Omental fat pad (tissue), 3 donors: ENCODE measurements at regions not wholly inside any gene's neighbourhood (a gene's known extent, or its start where the extent isn't known, plus 50 kb on each side); places are given as distances from the start of the nearest gene placed in this dataset.
"Not testable (repeated sequence)": the region's sequence is repeated elsewhere in the genome, so short reads cannot be mapped to it uniquely, and the experiment has no call there.

ENCODE experiments used
- ATAC-seq: fragments of 150-250 bp; one replicate; pipeline ENCODE4 v1.9.1; 2016; ENCODE audit warnings: mild to moderate bottlenecking, moderate library complexity; ENCODE audit not compliant: low FRiP score
- DNase-seq: peaks from one replicate; pipeline ENCODE4 v3.0.0-alpha.2; 2019; ENCODE audit warnings: low spot score
- TF ChIP-seq, protein P1 (sequence below), 3 donors: fragments of 450-650 bp; IDR thresholded peaks; one replicate each; pipeline ENCODE4 v1.5.1; 2016 to 2017; ENCODE audit warnings: antibody characterized with exemption in 3 of 3, mild to moderate bottlenecking in 3 of 3, moderate library complexity in 2 of 3

DNA sequence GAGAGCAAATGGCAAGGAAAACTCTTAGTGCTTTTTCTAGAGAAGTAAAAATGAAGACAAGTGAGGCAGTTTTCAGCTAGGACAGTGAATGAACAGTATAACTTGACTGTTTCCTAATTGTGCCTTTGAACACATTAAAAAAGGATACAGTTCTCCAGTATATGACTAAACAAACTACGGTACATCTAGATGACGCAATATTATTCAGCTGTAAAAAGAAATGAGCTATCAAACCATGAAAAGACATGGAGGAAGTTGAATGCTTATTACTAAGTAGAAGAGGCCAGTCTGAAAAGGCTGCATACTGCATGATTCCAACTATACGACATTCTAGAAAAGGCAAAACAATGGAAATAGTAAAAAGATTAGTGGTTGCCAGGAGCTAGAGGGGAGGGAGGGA, 206.3 kb downstream of the SIPA1L2 start:
- no peak for ATAC-seq
- no peak for DNase-seq
- TF ChIP-seq, protein P1, sequence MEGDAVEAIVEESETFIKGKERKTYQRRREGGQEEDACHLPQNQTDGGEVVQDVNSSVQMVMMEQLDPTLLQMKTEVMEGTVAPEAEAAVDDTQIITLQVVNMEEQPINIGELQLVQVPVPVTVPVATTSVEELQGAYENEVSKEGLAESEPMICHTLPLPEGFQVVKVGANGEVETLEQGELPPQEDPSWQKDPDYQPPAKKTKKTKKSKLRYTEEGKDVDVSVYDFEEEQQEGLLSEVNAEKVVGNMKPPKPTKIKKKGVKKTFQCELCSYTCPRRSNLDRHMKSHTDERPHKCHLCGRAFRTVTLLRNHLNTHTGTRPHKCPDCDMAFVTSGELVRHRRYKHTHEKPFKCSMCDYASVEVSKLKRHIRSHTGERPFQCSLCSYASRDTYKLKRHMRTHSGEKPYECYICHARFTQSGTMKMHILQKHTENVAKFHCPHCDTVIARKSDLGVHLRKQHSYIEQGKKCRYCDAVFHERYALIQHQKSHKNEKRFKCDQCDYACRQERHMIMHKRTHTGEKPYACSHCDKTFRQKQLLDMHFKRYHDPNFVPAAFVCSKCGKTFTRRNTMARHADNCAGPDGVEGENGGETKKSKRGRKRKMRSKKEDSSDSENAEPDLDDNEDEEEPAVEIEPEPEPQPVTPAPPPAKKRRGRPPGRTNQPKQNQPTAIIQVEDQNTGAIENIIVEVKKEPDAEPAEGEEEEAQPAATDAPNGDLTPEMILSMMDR (IDR thresholded peaks at IDR 0.05), result no peak

DNA sequence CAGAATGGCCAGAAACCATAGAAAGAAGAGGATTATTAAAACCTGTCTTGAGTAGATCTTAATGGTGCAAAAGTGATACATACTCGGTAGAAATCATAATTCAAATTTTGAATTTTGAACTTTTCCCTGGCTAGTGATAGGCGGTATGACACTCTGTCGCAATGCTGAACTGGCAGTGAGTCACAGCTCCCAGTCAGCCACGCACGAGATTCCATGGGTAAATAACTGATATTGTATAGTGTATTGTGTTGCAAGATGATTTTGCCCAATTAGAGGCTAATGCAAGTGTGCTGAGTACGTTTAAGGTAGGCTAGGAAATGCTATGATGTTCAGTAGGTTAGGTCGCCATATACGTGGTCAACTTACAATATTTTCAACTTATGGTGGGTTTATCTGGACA, 207.0 kb downstream of the SIPA1L2 start:
- ATAC-seq, result no peak
- TF ChIP-seq, protein P1 (IDR thresholded peaks at IDR 0.05), result no peak

DNA sequence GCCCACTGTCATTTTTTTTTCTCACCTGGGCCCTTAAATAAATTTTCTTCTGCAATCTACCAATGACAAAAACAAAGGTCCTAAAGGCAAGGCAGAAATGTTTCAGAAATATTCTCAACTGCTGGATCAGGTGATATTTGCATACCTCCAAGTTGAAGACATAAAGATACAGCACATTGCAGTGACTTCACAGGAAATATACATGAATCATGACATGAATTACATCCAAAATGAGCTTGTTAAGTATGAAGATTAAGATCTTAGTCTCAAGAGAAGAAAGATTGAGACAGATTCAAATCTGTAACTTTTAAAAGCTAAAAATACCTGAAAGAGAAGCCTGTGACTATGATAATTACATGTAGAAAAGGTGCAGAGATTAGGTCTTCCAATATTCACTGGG, 207.8 kb downstream of the SIPA1L2 start:
- ATAC-seq, result no peak
- no peak for DNase-seq
- TF ChIP-seq, protein P1 (IDR thresholded peaks at IDR 0.05), result no peak

More for the DNA sequence above, 207.0 kb downstream of the SIPA1L2 start:
- DNase-seq, result no peak

DNA sequence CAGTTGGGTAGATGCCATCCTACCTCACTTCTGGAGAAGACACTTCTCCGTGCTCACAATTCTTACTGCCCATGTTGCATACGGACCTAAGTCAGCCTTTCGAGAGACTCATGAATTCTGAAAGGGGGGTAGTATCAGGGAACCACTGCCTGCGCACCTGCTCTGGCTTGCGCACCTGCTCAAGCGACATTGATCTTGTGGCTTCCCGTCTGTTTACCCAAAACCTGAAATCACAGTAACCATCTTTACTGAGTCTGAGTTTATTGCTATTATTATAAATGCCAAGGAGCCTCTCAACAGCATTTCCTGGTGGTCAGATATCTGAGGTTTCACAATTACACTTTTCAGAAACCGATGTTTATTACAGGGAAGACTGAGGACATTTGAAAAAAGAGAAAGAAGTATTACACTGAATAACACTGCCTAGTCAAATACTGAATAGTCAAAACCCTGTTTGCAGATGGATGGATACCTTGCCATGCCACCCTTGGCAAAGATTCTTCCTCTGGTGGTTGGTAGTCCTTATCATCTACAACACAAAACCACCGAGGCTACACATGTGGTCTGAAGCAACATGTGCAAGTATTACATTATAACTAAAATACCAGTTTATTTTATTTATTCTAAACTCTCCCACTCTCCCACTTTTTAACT, 208.7 kb downstream of the SIPA1L2 start:
- TF ChIP-seq, protein P1 (IDR thresholded peaks at IDR 0.05), result no peak
- no peak for DNase-seq
- ATAC-seq, result no peak

DNA sequence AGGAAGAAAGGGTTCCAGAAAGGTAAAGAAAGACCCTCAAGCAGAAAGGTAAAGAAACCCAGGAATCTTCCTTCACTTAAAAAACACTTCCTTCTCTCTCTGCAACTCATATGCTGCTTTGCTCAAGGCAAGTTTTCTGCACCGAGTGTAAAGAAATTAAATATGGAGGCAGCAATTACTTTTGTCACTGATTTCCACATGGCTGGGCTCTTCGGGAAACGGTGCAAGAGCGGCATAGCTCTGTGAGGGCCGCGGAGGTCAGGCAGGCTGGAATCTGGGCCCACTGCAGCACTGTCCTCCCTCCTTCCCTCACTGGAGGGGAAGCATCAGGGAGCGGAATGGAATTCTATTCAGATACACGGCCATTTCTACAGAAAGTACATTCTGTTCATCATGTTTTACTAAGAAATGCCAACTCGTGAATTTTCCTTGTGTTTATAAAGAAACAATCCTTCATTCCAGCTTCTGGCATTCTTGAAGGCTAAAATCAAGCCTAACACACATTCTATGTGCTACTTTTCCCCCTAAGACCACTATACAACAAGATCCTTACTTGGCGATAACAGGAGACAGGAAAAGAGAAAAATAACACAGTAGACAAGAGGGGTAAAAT, 212.2 kb downstream of the SIPA1L2 start:
- no peak for DNase-seq
- TF ChIP-seq, protein P1 (IDR thresholded peaks at IDR 0.05), result no peak
- ATAC-seq, result no peak

DNA sequence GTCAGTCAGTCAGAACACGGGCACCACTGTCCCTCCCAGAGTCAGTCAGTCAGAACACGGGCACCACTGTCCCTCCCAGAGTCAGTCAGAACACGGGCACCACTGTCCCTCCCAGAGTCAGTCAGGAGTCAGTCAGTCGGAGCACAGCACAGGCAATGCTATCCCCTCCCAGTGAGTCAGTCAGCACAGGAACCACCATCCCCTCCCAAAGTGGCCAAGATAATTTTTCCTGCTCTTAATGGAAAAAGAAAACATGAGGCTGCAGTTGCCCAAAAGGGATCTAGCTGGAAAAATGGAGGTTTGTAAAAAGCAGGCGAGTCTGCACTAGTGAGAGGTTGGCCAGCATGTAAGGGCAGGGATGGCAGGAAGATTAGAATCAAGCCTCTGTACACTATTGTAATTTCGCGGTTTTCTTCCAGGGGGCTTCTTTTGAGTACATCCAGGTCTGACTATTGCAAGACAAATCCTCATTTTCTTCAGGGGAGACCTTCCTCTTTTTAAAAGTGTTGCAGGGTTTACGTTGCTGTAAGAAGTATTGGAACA, 213.8 kb downstream of the SIPA1L2 start:
- TF ChIP-seq, protein P1 (IDR thresholded peaks at IDR 0.05), result no peak
- DNase-seq (no peak), ATAC-seq (no peak)

DNA sequence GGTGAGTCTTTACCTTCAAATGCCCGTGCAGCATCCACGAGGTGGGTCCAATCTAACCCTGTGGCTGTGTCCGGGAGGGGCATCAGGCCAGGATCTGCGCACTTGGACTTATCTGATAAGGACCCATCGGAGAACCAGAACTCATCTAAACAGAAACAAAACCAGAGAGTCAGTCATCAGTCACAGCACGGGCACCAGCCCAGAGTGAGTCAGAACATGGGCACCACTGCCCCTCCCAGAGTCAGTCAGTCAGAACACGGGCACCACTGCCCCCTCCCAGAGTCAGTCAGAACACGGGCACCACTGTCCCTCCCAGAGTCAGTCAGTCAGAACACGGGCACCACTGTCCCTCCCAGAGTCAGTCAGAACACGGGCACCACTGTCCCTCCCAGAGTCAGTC, 214.5 kb downstream of the SIPA1L2 start:
- ATAC-seq, DNase-seq: not testable (repeated sequence)
